ENCODE measurements at regions not wholly inside any gene's neighbourhood (a gene's known extent, or its start where the extent isn't known, plus 50 kb on each side); places are given as distances from the start of the nearest gene placed in this dataset.

- intact Hi-C loops (cut with micrococcal nuclease) = no loop called here
- DNase-seq (ENCODE audit: low spot score) = no peak
- Mint-ChIP-seq H3K4me1 (ENCODE audit: low read depth) (no peaks in the 10 kb centered on the region), H3K4me3 (ENCODE audit: low read depth) (no peak overlapping the region), H3K36me3 (ENCODE audit: low read depth) (no peaks in the 10 kb centered on the region), H3K9me3 (no peaks in the 10 kb centered on the region), H3K27me3 (ENCODE audit: low read depth) (peaks cover 54% of the 10 kb centered on the region), H3K27ac (no peak overlapping the region)
Measured at GRCh38 chr6:40753675-40754448, 166.7 kb upstream of the LRFN2 start.

- no peak overlapping the region for H3K27ac Mint-ChIP-seq
- no peak for DNase-seq (ENCODE audit: low spot score)
- H3K4me1 Mint-ChIP-seq (ENCODE audit: low read depth) = no peaks in the 10 kb centered on the region
- H3K27me3 Mint-ChIP-seq (ENCODE audit: low read depth) = peaks cover 61% of the 10 kb centered on the region
- intact Hi-C loops (cut with micrococcal nuclease) = no loop called here
- H3K4me3 Mint-ChIP-seq (ENCODE audit: low read depth) = no peak overlapping the region
- H3K9me3 Mint-ChIP-seq = no peaks in the 10 kb centered on the region
- H3K36me3 Mint-ChIP-seq (ENCODE audit: low read depth) = no peaks in the 10 kb centered on the region
Measured at GRCh38 chr6:40753048-40753447, 165.9 kb upstream of the LRFN2 start.

DNA sequence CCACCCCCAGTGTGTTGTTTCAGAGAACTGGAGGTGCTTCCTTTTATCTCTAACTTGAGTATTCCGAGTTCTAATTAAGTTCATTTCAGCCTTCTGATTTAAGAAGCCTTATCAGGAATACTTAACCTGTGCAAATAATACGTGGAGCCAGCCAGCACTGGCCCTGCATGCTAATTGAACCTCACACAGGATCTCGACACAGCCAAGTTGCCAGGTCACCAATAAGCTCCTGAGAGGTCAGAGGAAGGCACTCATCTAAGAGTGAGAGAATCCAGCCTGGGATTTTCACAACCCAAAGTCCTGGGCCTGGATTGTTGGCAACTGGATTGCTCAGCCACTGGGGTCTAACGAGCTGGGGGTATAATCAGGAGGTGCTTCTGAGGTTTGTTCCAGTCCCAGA, 157.7 kb upstream of the LRFN2 start:
- Mint-ChIP-seq H3K9me3 (no peaks in the 10 kb centered on the region), H3K4me1 (ENCODE audit: low read depth) (no peaks in the 10 kb centered on the region), H3K4me3 (ENCODE audit: low read depth) (no peak overlapping the region), H3K36me3 (ENCODE audit: low read depth) (no peaks in the 10 kb centered on the region), H3K27ac (no peak overlapping the region), H3K27me3 (ENCODE audit: low read depth) (peaks cover 20% of the 10 kb centered on the region)
- no peak for DNase-seq (ENCODE audit: low spot score)
- intact Hi-C loops (cut with micrococcal nuclease) = no loop called here

DNA sequence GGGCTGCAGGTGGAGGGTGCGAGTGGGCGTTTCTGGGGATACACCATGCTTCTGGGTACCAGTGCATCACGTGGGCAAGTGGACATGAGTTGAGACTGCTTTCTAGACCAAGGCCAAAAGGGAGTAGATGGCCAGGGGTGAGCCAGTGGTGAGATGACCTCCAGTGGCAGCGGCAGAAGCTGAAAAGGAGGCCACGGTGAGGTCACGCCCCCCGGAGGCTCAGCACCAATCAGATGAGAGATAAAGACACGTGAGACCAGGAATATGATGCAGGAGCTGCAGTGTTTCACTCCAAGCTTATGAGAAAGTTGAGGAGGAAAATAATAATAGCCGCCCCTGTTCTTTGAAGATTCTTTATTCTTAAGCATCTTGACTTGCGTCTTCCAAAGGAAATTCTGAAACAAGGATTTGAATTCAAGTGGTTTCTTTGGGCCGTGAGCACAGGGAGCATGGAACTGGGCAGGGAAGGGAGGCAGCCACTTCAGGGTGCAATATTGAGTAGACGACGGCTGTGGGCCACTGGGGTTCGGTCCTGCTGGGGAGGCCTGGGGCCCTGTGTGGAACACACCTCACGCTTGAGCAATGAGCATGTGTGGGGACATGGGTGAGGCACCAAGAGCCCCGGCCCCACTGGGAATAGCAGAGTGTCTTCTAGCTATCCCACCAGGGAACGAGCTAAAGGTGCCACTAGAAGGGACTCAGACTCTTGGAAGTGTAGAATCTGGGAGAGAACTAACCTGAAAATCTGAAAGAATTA, 156.7 kb upstream of the LRFN2 start:
- Mint-ChIP-seq H3K9me3 (no peaks in the 10 kb centered on the region), H3K27me3 (ENCODE audit: low read depth) (peaks cover 16% of the 10 kb centered on the region), H3K4me3 (ENCODE audit: low read depth) (no peak overlapping the region), H3K36me3 (ENCODE audit: low read depth) (no peaks in the 10 kb centered on the region), H3K27ac (no peak overlapping the region), H3K4me1 (ENCODE audit: low read depth) (no peaks in the 10 kb centered on the region)
- no peak for DNase-seq (ENCODE audit: low spot score)
- intact Hi-C loops (cut with micrococcal nuclease) = no loop called here

DNA sequence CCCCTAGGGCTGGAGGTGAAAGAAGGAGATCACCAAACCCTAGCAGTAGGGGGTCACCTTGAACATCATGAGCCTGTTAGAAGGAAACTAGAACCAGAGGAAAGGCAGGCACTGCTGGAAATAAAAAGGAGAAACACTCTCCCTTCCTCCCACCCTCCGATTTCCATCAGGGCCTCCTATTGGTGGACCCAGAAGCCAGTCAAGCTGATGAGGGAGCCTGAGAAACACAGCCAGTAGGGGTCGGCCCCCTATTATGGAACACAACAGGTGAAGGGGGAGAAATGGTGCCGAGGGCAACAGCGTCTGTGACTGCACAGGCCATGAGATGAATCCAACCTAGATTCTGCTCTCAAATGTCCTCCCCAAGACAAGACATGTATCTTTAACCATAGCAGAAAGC, 156.1 kb upstream of the LRFN2 start:
- no peak for DNase-seq (ENCODE audit: low spot score)
- H3K27ac Mint-ChIP-seq = no peak overlapping the region
- intact Hi-C loops (cut with micrococcal nuclease) = no loop called here
- no peaks in the 10 kb centered on the region for H3K4me1 Mint-ChIP-seq (ENCODE audit: low read depth)
- H3K36me3 Mint-ChIP-seq (ENCODE audit: low read depth) = no peaks in the 10 kb centered on the region
- H3K4me3 Mint-ChIP-seq (ENCODE audit: low read depth) = no peak overlapping the region
- no peaks in the 10 kb centered on the region for H3K9me3 Mint-ChIP-seq
- peaks cover 11% of the 10 kb centered on the region for H3K27me3 Mint-ChIP-seq (ENCODE audit: low read depth)

- Mint-ChIP-seq H3K36me3 (ENCODE audit: low read depth) (no peaks in the 10 kb centered on the region), H3K27ac (no peak overlapping the region), H3K9me3 (no peaks in the 10 kb centered on the region), H3K27me3 (ENCODE audit: low read depth) (peaks cover 2% of the 10 kb centered on the region), H3K4me3 (ENCODE audit: low read depth) (no peak overlapping the region), H3K4me1 (ENCODE audit: low read depth) (no peaks in the 10 kb centered on the region)
- intact Hi-C loops (cut with micrococcal nuclease) = no loop called here
- DNase-seq (ENCODE audit: low spot score) = no peak
Measured at GRCh38 chr6:40740518-40740917, 153.4 kb upstream of the LRFN2 start.

GRCh38 chr6:40738551-40739193, 151.5 kb upstream of the LRFN2 start:
- H3K27me3 Mint-ChIP-seq (ENCODE audit: low read depth) = peaks cover 8% of the 10 kb centered on the region
- DNase-seq (ENCODE audit: low spot score) = no peak
- intact Hi-C loops (cut with micrococcal nuclease) = no loop called here
- H3K4me1 Mint-ChIP-seq (ENCODE audit: low read depth) = no peaks in the 10 kb centered on the region
- H3K36me3 Mint-ChIP-seq (ENCODE audit: low read depth) = no peaks in the 10 kb centered on the region
- H3K27ac Mint-ChIP-seq = no peak overlapping the region
- H3K9me3 Mint-ChIP-seq = no peaks in the 10 kb centered on the region
- no peak overlapping the region for H3K4me3 Mint-ChIP-seq (ENCODE audit: low read depth)

GRCh38 chr6:40735521-40735920, 148.4 kb upstream of the LRFN2 start:
- peaks cover 13% of the 10 kb centered on the region for H3K27me3 Mint-ChIP-seq (ENCODE audit: low read depth)
- DNase-seq (ENCODE audit: low spot score) = no peak
- H3K9me3 Mint-ChIP-seq = no peaks in the 10 kb centered on the region
- intact Hi-C loops (cut with micrococcal nuclease) = no loop called here
- no peaks in the 10 kb centered on the region for H3K4me1 Mint-ChIP-seq (ENCODE audit: low read depth)
- H3K36me3 Mint-ChIP-seq (ENCODE audit: low read depth) = no peaks in the 10 kb centered on the region
- H3K4me3 Mint-ChIP-seq (ENCODE audit: low read depth) = no peak overlapping the region
- H3K27ac Mint-ChIP-seq = no peak overlapping the region

GRCh38 chr6:40735121-40735520, 148.0 kb upstream of the LRFN2 start:
- Mint-ChIP-seq H3K36me3 (ENCODE audit: low read depth) (no peaks in the 10 kb centered on the region), H3K4me3 (ENCODE audit: low read depth) (no peak overlapping the region), H3K4me1 (ENCODE audit: low read depth) (no peaks in the 10 kb centered on the region), H3K9me3 (no peaks in the 10 kb centered on the region), H3K27me3 (ENCODE audit: low read depth) (peaks cover 13% of the 10 kb centered on the region), H3K27ac (no peak overlapping the region)
- intact Hi-C loops (cut with micrococcal nuclease) = no loop called here
- no peak for DNase-seq (ENCODE audit: low spot score)

DNA sequence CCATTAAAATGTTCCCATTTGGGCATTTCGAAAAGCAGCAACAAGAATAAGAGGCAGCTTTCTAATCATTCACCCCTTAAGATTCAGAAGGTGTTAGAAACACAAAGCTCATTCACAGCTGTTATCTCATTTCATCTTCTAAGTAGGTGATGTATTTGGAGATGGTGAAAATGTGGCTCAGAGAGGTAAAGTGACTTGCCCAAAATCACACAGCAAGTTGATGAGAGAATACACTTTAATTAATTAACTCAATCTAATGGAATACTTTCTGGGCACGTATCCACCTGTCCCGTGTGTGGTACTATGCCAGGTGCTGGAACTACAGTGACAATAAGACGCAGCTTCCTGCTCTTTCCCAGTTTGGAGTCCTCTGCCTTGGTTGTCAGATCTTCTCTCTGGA, 147.4 kb upstream of the LRFN2 start:
- Mint-ChIP-seq H3K36me3 (ENCODE audit: low read depth) (no peaks in the 10 kb centered on the region), H3K9me3 (no peaks in the 10 kb centered on the region), H3K27me3 (ENCODE audit: low read depth) (peaks cover 13% of the 10 kb centered on the region), H3K27ac (no peak overlapping the region), H3K4me3 (ENCODE audit: low read depth) (no peak overlapping the region), H3K4me1 (ENCODE audit: low read depth) (no peaks in the 10 kb centered on the region)
- no peak for DNase-seq (ENCODE audit: low spot score)
- intact Hi-C loops (cut with micrococcal nuclease) = no loop called here

DNA sequence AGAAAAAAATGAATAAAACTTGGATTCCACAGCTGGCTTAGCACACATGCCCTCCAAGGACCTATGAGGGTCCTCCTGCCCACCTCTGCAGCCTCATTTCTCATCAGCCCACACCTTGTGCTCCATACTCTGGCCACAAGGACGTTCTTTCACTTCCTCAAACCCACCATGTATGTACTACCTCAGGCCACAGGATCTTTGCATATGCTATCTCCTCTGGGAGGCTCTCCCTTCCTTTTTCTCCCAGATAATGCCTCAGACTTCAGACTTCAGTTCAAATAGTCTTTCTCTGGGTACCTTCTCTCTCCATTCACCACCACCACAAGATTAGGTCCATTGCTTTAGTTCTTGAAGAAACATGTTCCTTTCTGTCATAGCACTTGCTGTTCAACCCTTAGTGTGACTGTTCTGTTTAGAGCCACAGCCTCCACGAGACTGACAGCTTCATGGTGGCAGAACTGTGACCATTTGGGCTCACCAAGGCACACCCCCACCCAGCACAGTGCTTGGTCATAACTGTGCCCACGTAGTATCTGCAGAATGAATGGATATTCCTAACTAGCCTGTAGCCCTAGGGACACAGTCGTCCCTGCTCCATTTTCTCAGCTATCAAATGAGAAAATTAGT, 146.7 kb upstream of the LRFN2 start:
- H3K27me3 Mint-ChIP-seq (ENCODE audit: low read depth) = peaks cover 13% of the 10 kb centered on the region
- no peaks in the 10 kb centered on the region for H3K4me1 Mint-ChIP-seq (ENCODE audit: low read depth)
- H3K9me3 Mint-ChIP-seq = no peaks in the 10 kb centered on the region
- H3K36me3 Mint-ChIP-seq (ENCODE audit: low read depth) = no peaks in the 10 kb centered on the region
- no peak for DNase-seq (ENCODE audit: low spot score)
- intact Hi-C loops (cut with micrococcal nuclease) = no loop called here
- no peak overlapping the region for H3K27ac Mint-ChIP-seq
- no peak overlapping the region for H3K4me3 Mint-ChIP-seq (ENCODE audit: low read depth)

GRCh38 chr6:40733290-40733689, 146.1 kb upstream of the LRFN2 start:
- Mint-ChIP-seq H3K27ac (no peak overlapping the region), H3K4me3 (ENCODE audit: low read depth) (no peak overlapping the region), H3K9me3 (no peaks in the 10 kb centered on the region), H3K4me1 (ENCODE audit: low read depth) (no peaks in the 10 kb centered on the region), H3K36me3 (ENCODE audit: low read depth) (no peaks in the 10 kb centered on the region), H3K27me3 (ENCODE audit: low read depth) (peaks cover 13% of the 10 kb centered on the region)
- DNase-seq (ENCODE audit: low spot score) = no peak
- intact Hi-C loops (cut with micrococcal nuclease) = no loop called here

DNA sequence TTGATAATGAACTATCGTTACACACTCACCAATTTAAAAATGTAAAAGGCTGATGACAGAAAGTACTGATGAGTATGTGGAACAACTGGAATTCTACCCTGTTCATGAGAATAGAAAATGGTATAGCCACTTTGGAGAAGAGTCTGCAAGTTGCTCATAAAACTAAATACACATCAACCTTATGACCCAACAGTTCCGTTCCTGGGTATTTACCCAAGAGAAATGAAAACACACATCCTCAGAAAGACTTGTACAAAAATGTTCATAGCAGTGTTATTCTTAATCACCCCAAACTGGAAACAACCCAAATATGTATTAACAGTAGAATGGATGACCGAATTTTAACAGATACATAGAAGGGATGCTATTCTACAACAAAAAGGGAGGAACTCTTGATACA, 145.7 kb upstream of the LRFN2 start:
- peaks cover 13% of the 10 kb centered on the region for H3K27me3 Mint-ChIP-seq (ENCODE audit: low read depth)
- no peaks in the 10 kb centered on the region for H3K9me3 Mint-ChIP-seq
- no peaks in the 10 kb centered on the region for H3K4me1 Mint-ChIP-seq (ENCODE audit: low read depth)
- no peak for DNase-seq (ENCODE audit: low spot score)
- H3K27ac Mint-ChIP-seq = no peak overlapping the region
- intact Hi-C loops (cut with micrococcal nuclease) = no loop called here
- no peaks in the 10 kb centered on the region for H3K36me3 Mint-ChIP-seq (ENCODE audit: low read depth)
- no peak overlapping the region for H3K4me3 Mint-ChIP-seq (ENCODE audit: low read depth)

All from activated T-helper 2 cell treated with anti-CD3 and anti-CD28 coated beads, Interferon-gamma antibody, Interleukin-2, Interleukin-4, amounts not matched to agents 10 μg/mL and 5 μg/mL and 100 μg/mL, durations not matched to agents 14 hours and 24 hours and 36 hours (primary cell).